GM12801 (cell line): ENCODE measurements at regions not wholly inside any gene's neighbourhood (a gene's known extent, or its start where the extent isn't known, plus 50 kb on each side); places are given as distances from the start of the nearest gene placed in this dataset.

ENCODE experiments used
- TF ChIP-seq, protein P1 (sequence below): IDR thresholded peaks from one replicate; pipeline ENCODE4 v1.5.1; 2011; ENCODE audit warnings: control low read depth; ENCODE audit not compliant: insufficient read length; ENCODE audit errors: extremely low read depth

DNA sequence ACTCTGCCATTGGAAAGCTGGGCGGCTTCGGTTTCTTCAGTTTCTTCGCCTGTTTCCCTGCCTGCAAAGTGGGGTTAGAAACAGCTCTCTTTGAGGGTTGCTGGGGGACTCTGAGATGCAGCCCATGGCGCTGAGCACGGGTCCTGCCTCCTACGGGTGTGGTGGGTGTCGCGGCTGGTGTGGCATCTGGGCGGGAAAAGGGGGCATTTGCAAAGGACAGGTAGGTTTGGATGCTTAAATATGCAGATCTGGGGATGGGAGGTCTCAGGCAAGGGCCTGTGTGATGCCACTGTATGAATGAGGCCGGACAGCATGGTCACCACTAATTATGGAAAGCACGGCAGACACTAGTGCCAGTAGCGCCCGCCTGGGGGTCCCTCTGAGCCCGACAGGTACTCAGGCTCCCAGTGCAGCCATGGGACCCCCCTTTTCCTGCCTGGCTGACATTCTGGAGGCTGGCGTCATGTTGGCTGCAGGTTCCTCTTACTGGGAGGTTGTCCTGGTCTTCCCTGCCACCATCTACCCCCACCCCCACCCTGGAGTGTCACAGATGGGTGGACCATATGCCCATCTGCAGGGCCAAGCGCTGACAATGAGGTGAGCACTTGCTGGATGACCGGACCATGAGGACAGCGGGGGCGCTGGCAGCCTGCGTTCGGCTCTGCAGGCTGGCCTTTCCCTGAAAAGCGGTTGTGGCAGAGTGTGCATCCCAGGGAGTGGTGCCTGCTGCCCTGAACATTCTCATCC, 237.7 kb downstream of the SEC14L1 start:
- TF ChIP-seq, protein P1, sequence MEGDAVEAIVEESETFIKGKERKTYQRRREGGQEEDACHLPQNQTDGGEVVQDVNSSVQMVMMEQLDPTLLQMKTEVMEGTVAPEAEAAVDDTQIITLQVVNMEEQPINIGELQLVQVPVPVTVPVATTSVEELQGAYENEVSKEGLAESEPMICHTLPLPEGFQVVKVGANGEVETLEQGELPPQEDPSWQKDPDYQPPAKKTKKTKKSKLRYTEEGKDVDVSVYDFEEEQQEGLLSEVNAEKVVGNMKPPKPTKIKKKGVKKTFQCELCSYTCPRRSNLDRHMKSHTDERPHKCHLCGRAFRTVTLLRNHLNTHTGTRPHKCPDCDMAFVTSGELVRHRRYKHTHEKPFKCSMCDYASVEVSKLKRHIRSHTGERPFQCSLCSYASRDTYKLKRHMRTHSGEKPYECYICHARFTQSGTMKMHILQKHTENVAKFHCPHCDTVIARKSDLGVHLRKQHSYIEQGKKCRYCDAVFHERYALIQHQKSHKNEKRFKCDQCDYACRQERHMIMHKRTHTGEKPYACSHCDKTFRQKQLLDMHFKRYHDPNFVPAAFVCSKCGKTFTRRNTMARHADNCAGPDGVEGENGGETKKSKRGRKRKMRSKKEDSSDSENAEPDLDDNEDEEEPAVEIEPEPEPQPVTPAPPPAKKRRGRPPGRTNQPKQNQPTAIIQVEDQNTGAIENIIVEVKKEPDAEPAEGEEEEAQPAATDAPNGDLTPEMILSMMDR, result no peak

DNA sequence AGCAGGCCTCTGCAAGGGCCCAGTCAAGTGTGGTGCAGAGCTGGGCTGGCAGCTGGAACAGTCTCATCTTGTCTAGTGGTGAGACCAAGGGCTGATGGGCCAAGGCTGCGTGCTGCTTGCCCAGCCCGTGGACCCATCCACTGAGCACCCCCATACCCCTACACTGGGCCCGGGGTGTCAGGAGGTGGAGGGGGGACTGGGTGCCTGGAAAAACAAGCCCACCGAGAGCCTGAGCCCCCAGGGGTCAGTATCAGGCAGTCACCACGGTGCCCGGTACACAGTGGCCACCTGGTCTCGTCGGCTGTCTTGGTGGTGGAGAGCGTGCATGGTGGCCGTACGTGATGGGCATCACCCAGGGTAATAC, 238.3 kb downstream of the SEC14L1 start:
- TF ChIP-seq, protein P1, result no peak

DNA sequence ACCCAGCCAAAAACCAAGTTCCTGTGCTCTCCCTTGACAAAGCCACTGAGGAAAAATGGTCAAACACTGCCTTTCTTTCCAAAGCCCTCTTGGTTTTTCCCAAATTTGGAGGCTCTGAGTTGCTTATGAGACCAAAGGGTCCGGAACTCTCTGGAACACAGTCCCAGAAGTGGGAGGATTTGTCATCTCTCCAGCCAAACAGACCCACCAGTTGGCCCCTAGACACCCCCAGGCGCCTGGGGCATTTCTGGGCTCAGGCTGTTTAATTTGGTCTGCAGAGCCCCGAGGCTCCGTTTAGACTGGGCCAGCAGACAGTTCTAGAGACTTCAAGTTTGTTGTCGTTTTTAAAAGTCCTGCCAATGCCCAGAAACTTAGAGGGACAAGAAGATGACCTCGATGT, 239.1 kb downstream of the SEC14L1 start:
- TF ChIP-seq, protein P1, result no peak

DNA sequence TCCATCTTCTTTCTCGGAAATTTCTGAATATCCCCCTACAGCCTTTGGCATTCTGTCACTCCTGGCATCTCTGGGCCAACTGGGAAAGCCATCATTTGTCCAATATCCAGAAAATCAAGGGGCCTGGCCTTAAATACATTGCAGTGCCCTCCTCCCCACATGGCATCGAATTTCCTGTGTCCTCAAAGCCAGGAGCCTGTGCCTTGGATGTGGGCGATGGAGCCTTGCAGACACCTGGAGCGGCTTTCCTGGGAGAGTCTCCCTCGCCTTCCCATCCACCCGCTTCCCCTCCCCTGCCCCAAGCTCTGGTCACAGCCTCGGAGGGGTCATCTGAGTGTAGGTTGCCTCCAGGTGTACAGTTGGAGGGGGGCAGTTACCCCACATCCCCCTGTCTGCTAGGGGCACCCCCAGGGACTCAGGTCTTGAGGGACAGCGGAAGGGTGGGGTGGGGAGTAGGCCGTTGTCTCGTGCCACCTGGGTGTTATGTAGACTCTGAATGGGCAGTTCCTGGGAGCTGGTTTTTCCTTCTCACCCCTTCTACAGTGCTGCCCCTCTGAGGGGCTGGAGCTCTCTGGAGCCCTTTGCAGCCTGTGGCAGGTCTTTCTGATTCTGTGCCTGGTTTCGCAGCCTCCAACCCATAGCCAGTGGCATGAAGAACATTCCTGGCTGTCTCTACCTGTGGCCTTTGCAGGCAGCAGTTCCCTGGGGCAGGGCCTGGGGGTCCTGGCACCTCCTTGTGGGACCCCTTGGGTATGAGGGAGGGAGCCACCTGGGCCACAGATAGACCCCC, 239.8 kb downstream of the SEC14L1 start:
- TF ChIP-seq, protein P1, result no peak

DNA sequence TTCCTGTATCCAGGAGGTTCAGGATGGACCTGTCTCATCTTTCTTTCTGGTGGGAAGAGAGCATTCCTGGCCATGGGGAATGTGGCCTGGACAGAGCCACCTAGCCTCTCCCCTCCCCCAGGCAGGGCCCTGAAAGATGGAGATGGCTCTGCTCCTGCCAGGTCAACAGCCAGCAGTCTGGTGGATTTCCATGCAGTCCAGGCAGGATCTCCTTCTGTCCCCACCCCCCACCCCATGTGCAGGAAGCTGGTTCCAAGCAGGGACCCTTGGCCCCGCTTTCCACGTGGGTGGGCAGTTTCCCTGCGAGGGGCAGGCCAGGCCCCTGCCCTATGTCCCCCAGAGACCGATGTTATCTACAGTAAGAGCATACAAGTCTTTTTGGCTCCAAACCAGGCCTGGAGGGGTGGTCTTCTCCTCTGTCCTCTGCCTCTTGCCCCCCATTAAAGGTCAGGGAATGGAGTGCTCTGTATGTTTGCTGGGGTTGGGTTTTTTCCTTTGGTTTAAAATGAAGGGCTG, 240.5 kb downstream of the SEC14L1 start:
- TF ChIP-seq, protein P1, result no peak

DNA sequence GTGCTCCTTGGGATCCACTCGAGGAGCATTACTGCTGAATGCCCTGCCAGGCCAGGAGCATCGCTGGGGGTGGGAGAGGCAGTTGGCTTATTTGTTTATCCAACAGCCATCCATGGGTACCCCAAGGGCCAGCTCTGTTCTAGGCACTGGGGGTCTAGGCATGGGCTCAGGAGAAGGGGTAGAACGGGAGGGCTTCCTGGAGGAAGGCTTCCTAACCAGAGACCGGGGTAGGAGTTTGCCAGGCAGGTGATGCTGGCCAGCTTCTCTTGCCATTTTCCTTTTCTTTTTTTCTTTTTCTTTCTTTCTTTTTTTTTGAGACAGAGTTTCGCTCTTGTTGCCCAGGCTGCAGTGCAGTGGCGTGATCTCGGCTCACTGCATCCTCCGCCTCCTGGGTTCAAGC, 241.0 kb downstream of the SEC14L1 start:
- TF ChIP-seq, protein P1, result no peak

DNA sequence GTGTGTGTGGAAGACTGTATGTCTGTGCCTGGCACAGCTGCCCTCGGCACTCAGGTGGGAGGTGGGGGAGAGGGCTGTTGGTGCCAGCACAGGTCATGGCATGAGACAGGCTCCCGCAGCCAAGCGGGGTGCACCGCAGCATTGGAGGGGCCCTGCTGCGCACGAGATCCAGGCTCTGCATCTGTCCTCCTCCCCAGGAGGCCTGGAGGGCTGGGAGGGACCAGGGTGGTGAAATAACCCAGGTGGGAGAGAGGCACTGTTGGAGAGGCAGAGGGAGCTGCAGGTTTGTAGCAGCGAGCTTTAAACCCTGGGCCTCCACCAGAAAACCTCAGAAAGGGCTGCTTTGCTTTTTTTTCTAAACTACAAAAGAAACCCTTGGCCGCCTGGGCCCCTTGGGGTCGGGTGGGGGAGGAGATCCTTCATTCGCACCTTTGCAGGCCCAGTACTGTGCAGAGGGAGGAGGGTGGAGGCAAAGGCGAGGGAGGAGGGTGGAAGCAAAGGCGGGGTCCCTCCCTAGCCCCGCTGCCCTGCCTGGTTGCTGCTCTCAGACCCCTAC, 241.7 kb downstream of the SEC14L1 start:
- TF ChIP-seq, protein P1, result no peak
